CD1c-positive myeloid dendritic cell (primary cell): ENCODE measurements at regions not wholly inside any gene's neighbourhood (a gene's known extent, or its start where the extent isn't known, plus 50 kb on each side); places are given as distances from the start of the nearest gene placed in this dataset.

Experiments
- DNase-seq: peaks from one replicate; pipeline ENCODE4 v3.0.0-alpha.2; 2016; ENCODE audit errors: extremely low spot score

DNA sequence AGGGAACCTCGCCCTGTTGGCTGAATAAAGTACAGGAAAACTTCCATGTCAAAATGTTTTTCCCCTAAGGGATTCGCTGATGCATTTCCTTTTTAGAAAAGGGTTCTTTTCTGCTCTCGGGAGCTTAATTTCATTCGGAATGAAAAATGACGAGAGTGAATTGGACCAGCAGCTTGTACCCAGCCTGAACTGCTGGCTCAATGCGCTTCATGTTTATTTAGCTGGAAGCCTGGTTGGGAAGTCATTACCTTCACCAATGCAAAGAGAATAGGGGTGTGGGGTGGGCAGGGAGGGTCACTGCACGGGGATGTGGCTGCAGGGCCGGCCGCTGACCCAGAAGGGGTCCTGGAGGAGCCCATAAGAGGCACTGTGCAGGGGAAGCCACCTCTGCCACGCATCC is 207.7 kb downstream of the ENGASE start:
- no peak for DNase-seq

DNA sequence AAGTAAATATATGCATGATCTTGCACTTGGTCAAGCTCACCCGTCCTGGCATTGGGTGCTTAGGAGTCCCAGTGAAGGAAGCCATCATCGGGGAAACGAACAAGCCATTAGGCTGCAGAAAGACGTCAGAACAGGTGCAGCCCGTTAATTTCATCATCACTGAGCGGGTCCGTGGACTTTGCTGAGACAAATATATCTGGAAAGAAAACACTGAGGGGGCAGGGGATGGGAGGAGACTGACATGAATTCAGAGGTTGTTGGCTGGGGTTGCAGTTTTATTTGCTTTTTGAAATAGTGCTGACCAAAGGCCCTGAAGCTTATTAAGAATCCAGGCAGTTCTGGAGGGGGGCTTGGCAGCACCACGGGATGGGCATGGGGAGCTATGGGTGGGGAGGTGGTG is 207.2 kb downstream of the ENGASE start:
- no peak for DNase-seq

DNA sequence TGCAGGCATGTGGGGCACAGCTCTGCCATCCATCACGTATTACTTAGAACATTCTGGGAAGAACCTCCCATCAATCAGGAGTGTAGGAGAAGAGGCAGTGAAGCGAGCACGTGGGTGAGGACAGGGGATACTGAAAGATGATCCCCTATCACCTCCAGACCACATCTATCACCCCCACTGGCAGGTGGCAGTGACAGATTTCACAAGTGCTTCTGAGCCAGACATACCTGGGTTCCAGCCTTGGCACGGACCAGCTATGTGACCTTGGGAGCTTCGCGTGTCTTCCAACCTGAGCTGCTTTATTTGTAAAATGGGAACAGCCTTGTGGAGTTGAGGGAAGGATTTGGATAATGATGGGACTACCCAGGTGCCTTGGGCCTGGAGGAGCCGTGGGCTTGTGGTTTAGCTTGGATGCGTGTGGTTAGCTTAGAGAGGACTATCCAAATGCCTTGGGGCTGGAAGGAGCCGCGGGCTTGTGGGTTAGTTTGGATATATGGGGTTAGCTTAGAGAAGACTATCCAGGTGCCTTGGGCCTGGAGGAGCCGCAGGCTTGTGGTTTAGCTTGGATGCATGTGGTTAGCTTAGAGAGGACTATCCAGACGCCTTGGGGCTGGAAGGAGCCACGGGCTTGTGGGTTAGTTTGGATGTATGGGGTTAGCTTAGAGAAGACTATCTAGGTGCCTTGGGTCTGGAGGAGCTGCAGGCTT is 206.4 kb downstream of the ENGASE start:
- no peak for DNase-seq

DNA sequence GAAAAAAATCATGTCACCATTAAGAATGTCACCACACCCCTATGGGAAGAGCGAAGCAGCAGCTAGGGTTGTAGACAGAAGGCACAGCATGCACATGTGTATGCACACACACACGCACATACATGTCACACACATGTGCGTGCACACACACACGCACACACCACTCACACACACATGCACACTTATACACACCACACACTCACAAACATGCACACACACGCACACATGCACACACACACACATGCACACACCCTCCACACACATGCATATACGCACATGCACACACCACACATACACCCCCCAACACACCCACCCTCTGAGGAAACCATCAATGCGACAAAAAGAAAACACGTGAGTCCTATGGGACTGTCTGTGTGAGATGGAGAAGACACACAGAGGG is 205.4 kb downstream of the ENGASE start:
- no peak for DNase-seq

DNA sequence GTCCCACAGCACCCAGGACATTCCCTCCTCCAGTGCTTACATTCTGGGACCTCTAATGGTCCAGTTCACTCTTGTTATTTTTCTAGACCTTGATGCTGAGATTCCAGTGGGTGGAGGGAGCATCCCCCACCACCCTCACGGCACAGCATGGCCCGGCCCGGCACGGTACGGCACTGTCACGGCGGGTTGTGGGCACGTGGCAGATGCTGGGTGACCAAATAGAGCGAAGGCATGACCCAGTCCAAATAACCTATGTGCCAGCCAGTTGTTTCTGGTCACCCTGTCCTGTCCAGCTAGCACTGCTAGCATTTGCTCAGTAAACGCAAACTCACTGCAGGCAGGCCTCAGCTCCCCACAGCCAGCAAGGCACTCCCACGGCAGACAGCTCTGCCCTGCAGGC is 204.7 kb downstream of the ENGASE start:
- no peak for DNase-seq

GRCh38 chr17:79276821-79277220 is 202.2 kb downstream of the ENGASE start:
- DNase-seq: no peak

- DNase-seq: no peak
Measured at GRCh38 chr17:79273660-79274059, 199.0 kb downstream of the ENGASE start.

DNA sequence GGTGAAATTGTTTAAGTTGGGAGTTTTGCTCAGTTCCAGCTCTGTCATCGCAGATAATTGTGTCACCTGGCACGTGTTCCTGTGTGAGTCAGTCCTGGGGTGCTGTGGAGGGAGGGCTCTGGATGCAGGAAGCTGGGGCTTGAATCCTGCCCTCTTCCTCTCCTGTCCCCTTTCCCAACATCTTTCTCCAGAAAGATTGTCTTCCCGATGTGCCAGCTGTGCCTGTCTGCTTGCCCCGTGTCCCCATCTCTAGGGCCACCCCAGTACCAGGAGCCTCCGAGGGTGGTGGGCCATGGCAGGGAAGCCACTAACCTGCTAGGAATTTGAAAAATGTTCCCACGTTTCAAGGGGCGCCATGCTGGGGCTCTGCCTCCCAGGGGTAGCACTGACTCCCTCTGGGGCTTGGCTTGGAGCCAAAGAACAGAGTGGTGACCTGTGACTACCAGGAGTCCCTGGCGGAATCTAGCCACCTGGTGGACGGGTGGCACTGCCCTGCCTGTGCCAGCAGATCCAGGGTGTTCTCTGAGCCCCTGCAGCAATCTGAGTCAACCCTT is 198.1 kb downstream of the ENGASE start:
- no peak for DNase-seq

- no peak for DNase-seq
Measured at GRCh38 chr17:79272220-79272619, 197.6 kb downstream of the ENGASE start.

DNA sequence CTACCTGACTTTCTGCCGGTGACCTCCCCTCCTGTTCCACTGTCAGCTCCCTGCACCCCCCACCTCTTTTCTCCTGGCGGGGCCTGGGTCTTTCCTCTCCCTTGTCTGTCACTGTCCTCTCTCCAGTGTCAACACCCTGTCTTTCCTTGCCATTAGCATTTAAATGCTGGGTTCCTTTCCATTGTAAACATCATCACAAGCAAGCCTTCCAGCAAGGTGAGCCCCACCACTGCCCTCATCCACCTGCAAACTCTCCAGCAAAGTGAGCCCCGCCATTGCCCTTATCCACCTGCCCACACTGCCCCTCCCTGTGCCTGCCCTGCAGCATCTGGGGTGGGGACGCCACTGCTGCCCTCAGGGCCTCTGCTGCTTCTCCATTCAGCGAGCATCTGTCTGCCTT is 195.0 kb downstream of the ENGASE start:
- DNase-seq: no peak

DNA sequence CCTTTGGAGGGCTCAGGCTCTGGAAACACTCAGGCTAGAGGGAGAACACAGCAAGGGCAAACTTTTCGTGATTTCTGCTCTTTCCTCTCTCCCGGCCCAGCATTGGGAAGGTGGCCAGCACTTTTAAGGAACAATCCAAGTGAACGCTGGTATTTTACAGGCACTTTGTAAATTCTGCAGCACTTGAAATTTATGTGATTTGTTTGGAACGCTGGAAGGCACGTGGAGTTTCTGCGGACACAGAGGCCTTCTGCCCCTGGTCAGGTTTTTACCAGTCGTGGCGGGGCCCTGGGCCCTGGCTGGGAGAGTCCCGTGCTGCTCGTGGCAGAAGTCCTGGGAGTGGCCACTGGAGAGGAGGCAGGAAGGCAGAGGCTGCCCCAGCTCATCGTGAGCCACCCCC is 188.6 kb downstream of the ENGASE start:
- DNase-seq: no peak

GRCh38 chr17:79262624-79263023 is 188.0 kb downstream of the ENGASE start:
- no peak for DNase-seq

- DNase-seq: no peak
Measured at GRCh38 chr17:79261355-79262072, 186.9 kb downstream of the ENGASE start.

GRCh38 chr17:79258843-79259242 is 184.2 kb downstream of the ENGASE start:
- no peak for DNase-seq

- no peak for DNase-seq
Measured at GRCh38 chr17:79258041-79258440, 183.4 kb downstream of the ENGASE start.

DNA sequence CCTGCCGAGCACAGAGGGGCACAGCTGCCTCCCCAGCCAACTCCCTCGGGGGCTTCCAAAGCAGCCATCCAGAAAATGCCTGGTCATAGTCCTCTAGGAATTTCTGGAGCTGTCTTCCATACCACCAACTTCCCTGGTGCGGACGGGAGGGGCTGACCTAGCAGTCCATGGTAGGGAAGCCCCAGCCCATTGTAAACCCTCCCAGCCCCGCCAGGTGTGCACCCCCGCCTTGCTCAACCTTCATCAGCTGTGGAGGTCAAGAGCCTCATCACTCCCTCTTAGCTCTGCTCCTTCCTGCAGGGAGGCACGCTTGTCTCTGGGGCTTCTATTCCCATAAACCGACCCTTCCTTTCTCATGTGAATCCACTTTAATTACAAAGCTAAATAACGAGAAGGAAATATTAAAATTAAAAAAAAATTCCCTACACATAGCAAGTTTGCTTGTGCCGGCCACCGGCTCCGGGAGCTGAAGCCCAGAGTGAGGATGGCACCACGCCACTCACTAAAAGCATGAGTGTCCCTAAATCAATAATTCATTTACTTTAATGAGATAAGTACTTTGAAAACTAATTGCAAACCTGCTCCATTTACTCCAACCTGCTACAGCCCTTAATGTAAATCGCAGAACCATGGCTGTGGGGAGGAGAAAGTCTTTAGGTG is 181.4 kb downstream of the ENGASE start:
- no peak for DNase-seq

GRCh38 chr17:79255456-79255855 is 180.8 kb downstream of the ENGASE start:
- DNase-seq: no peak

- no peak for DNase-seq
Measured at GRCh38 chr17:79255046-79255445, 180.4 kb downstream of the ENGASE start.

- DNase-seq: no peak
Measured at GRCh38 chr17:79252886-79253285, 178.3 kb downstream of the ENGASE start.

GRCh38 chr17:79251824-79252223 is 177.2 kb downstream of the ENGASE start:
- no peak for DNase-seq

GRCh38 chr17:79249929-79250521 is 175.4 kb downstream of the ENGASE start:
- no peak for DNase-seq

DNA sequence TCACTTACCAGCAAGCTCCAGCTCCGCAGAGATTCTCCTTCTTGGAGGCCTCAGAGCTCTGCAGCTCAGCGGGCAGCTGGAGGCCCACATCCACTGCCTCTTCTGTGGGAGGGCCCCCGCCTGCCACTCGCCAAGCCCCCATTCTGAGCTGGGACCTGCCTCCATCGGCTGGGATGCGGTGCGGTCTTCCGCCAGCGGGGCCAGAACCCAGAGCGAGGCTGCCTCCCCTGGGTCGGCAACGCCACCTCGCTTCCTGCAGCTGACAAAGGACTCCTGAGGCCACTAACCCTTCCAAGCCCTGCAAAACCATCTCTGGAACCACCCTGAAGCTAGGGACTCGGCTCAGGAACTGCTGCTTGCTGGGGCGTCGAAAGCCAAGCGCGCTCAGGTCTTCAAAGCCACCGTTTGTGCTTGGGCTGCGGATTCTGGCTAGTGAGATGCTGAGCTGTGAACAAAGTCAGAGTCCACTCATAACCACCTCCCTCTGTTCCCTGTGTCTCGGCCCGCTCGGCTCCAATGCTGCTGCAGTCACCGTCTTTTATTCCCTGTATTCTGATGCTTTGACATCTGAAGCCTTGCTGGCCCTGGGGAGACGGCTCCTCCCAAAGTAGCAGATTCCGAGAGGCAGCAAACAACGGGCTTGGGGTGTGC is 174.3 kb downstream of the ENGASE start:
- DNase-seq: no peak
